ENCODE measurements at regions not wholly inside any gene's neighbourhood (a gene's known extent, or its start where the extent isn't known, plus 50 kb on each side); places are given as distances from the start of the nearest gene placed in this dataset.
"Not testable (repeated sequence)": the region's sequence is repeated elsewhere in the genome, so short reads cannot be mapped to it uniquely, and the experiment has no call there.

DNA sequence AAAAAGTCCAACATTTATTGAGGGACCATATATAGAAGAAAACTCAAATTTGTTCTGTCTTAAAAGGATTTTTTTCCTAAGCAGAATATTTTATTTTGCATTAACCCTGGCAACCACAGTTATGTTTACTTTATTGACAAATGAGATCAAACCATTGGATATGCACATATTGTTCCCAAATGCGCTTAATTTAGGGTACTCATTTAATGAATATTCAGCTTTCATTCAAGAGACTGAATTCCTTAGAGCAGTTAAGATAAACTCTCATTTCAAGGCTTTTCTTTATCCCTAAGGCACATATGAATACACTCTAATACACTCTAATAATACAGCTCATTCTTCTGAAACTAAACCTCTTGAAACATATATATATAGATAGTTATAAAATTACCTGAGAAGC lies 150.2 kb downstream of the HMHB1 start:
- DNase-seq, result no peak

DNA sequence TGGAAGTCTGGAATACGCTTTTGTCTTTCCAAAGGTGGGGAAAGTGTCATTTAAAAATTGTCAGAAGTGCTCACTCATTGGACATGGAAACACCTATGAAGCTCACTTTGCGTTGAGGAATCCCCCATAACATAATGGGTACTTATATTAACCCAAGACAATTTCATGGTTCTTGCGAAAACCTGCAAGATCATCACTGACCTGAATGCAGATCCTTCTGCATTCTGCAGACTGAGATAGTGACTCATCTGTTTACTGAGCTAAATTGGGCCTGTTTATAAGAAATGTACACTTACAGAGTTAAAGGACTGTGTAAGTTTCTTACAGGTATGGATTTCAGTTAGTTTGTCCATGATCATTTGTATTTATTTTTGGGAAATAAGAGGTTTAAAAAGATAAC lies 153.0 kb downstream of the HMHB1 start:
- no peak for DNase-seq

DNA sequence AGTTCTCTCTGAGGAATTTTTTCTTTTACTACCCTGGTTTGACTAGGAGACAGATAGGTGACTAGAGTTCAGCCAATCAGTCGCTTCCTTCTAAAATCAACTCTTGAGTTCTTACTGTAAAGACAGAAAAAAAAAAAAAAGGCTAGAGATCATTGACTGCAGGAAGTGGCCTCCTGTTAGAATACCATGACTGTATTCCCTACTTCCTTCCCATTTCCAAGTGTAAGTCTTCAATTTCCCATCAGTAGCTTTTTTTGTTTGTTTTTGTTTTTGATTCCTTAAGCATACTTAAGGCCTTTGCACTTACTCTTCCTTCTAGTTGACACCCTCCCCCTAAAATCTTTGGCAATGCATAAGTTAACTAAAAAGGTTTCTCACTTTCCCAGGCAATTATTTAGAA lies 154.3 kb downstream of the HMHB1 start:
- no peak for DNase-seq

DNA sequence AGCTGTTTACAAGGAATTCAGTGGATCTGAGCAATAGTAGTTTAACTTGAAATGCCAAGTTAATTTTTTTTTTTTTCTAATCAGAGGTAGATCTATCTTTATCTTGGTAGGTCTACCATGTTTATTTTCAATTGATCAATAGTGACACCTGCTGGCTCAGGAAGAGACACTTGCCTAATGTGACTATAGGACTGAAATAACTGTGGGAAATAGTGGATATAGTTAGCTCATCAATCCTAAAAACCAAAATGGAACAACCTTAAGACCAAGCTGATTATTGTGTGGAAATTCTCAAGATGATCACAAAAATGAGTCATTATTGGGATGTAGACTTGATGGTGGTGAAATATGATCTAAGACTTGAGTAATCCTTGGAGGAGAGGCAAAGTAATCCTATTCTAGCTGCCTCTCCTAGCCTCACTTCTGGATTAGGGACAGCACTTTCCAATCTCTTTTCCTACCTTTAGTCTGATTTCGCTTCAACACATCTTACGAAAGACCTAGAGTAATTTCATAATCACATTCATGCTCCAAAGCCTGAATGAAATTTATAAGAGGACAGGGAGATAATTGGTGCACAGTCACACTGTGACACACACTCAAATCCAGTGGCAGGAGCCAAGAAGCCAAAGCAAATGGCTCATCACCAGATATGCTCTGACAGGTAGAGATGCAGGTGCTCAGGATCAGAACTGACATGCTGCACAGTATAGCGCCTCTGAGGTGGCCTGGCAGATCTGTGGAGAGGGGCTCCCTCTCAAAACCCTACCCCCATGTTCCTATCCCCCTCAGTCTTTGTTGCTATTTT lies 156.3 kb downstream of the HMHB1 start:
- DNase-seq, result peak; percentile 1

DNA sequence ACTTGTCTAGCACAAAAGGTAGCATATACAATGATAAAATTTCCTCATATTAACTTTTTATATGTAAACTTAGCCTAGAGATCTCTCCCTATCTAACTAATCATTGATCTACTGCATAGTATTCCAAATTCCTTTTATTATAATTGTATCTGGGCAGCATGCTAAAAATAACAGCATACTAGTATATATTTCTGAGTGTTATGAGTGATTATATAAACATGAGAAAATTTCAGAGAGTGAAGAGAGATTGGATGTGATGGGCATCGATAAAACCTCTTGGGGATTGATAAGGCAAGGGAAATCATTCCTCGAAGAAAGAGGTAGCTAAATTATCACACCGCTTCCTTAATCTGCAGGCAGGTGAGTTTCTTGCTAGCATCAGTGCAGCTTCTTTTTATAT lies 158.2 kb downstream of the HMHB1 start:
- no peak for DNase-seq

DNA sequence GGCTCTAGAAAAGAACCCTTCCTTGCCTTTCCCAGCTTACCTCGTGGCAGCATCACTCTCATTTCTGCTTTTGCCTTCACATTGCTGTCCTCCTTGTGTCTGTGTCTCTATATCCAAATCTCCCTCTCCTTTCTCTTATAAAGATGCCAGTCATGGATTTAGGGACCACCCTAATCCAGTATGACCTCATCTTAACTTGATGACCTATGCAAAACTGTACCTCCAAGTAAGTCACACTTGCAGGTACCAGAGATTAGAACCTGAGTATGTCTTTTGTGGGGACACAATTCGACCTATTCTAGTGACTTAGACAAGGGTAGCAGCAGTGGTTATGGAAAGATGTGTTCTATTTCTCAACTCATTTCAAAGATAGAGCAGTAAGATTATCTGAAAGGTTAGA lies 160.1 kb downstream of the HMHB1 start:
- no peak for DNase-seq

DNA sequence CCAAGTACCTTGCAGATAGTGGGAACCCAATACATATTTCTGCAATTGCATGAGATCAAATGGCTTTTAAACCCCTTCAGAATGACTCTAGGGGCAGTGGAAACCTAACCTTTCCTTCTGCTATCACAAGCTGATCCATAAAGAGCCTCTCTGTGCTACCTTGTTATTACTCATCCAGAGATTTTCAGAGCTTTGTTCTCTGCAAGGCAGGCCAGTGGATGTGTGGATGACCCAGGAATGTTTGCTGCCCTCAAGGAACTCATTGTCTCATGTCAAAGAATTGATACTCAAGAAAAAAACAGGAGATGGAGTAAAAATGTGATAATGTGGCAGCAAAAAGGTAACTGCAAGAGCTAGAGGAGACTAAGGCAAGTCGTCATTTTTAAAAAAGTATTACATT lies 164.1 kb downstream of the HMHB1 start:
- DNase-seq, result no peak

DNA sequence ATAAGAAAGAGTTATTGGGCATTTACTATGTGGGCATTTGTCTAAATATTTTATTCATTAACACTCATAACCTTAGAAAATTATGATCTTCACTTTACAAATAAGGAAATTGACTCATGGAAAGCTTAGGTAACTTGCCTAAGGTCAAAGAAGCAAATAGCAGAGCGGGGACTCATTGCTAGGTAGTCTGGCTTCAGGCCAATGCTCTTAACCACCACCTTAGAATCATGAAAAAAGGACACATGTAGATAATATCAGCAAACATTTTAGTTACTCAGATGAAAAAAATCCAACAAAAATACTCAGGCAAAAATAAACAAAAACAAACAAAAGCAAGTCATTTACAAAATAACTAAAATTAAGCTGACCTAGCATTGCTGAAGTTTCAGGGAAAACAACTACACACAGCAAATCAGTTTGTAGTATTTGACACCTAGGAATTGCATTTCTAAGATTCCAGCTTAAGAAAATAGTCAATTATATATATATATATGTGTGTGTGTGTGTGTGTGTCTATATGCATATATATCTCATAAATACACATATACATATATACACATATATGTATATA lies 166.0 kb downstream of the HMHB1 start:
- DNase-seq, result no peak

DNA sequence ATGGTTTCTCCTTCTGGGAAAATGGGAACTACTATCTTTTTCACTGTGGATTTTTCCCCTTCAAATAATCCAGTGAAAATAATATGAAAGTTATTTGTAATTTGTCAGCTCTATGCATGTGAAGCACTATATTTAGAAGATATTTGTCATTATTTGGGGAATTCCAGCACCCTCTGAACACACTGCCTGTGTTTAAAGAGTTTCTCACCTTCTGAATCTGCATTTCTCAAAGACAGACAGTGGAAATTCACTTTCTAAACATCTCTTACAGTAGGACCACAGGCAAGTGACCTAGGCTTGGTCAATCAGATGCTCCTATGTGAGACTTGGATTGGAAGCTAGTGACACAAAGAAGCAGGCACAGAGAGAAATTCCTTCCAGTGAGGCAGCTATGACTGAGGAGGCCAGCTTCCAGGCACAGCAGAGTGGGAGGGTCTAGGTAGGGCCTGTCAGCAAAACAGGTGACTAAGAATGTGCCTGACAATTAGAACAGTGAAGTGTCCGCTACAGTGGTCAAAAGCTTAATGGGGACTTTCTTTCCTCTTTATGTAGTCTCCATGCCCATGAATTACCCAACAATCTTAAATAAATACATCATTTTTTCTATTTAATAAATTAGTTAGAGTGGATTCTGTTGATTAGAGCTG lies 167.2 kb downstream of the HMHB1 start:
- DNase-seq, result no peak

DNA sequence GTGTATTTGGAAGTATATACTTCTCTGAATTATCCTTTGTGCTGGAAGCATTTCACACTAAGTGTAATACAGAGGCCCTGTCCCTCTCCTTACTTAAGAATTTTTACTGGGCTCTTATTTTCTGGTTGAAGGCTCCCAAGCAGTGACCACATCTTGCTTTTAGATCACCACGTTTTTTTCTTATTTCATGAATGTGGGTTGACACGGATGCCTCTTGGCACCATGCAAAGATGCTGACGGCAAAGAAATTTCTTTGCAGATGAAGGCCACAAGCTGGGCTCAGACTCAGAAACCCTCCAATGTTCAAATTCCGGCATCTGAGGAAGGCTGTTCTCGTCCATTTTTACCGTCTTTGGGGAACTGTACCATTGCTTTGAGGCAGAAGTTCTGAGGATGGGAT lies 168.5 kb downstream of the HMHB1 start:
- no peak for DNase-seq

DNA sequence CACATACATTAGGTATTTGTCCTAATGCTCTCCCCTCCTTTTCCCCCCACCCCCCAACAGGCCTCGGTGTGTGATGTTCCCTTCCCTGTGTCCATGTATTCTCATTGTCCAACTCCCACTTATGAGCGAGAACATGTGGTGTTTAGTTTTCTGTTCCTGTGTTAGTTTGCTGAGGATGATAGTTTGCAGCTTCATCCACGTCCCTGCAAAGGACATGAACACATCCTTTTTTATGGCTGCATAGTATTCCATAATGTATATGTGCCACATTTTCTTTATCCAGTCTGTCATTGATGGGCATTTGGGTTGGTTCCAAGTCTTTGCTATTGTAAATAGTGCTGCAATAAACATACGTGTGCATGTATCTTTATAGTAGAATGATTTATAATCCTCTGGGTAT lies 171.0 kb downstream of the HMHB1 start:
- DNase-seq, result not testable (repeated sequence)

DNA sequence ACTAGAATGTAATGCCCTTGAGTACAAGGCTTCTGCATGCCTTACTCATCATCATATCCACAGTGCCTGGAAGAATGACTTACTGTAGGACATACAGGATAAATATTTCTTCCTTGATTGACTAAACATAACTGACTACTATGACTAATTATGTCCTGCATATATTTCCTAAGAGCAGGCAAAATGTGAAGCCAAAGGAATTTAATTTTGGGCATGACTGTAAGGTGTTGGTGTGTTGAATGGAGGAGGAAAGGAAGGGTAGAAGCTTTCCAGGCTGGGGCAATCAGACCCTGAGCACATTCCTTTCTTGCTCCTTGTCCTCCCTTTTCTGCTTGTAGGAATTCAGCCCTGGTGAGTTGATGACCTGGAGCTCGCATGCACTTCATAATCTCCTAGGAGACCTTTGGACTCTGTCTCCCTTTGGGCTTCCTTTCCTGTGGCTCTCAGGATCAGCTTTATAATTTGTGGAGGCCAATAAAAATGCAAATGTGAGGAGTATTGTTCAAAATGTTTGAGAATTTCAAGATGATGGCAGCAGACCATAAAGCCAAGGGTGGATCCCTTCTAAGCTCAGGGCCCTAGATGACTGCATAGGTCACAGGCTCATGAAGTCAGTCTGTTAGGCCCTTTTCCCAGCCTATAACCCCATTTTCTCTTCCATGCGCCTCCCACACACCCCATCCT lies 174.0 kb downstream of the HMHB1 start:
- DNase-seq, result no peak

DNA sequence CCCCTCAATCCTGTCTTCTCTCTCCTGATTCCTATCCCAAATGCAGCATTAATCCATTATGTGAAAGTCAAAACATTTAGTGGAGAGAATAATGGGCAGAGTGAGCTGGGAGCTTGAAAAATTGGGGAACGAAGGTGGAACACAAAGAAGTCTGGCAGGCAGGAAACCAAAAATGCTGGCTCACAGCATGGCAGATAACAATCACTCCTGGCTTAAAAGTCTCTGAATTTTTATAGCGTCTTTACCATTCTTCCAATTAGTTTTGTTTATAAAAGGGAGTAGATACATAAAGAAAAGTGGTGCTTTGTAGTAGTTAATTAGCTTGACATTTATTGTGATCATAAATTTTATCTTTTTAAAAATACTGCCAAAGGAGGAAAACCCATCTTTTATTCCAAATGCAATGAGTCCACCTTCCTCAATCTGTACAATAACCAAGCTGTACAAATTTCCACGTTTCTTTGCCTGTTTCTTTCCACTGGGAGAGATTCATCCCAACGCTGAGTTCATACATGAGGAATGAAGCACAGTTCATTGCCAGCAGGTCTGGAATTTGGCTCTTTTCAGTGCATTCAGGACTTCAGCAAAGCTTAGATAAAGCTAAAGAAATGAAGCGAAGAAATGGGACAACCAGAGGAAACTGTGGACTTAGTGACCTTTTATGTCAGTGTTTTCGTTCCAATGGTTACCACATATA lies 174.7 kb downstream of the HMHB1 start:
- no peak for DNase-seq

DNA sequence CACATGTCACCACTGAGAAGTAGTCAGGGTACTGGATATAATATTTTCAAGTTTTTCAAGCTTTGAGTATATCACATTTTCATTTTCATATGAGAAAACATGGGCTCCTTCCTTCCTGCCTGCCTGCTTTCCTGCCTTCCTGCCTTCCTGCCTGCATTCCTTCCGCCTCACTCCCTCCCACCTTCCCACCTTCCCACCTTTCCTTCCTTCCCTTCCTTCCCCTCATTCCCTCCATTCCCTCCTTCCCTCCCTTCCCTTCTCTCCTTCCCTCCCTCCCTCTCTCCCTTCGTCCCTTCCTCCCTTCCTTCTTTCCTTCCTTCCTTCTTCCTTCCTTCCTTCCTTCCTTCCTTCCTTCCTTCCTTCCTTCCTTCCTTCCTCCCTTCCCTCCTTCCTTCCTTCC lies 175.3 kb downstream of the HMHB1 start:
- no peak for DNase-seq

DNA sequence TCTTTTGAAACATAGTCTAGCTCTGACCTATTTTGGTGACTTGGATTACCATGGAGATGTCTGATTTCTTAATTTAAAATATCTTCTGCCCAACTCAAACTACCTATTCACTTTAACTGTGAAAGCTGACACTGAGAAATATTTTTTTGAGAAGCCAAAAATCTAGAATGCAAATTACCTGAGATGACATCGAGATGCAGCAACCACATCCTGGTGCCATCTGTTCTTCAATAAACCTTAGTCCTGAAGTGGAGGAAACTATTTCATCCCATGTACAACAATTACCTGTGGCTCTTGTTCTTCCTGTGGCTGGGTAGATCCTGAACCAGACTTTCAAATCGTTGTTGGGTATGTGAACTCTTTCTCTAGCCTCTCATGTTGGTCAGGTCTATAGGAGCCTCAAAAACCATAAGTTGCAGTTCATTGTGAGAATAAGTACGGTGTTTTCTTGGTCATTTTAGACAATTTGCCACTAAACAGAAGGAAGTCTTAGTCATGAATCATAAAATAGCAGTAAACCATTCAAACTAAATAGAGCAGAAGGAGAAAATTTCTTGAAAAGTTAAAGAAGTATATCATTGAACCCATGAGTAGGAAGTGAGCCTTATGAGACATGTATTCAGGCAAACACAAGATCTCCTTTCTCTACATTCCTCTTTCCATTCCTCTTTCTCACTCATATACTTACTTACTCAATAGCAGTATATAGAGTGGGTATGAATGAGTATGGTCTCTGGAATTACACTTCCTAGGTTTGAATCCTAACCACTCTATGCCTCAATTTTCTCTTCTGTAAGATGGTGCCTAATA lies 176.0 kb downstream of the HMHB1 start:
- DNase-seq, result no peak

DNA sequence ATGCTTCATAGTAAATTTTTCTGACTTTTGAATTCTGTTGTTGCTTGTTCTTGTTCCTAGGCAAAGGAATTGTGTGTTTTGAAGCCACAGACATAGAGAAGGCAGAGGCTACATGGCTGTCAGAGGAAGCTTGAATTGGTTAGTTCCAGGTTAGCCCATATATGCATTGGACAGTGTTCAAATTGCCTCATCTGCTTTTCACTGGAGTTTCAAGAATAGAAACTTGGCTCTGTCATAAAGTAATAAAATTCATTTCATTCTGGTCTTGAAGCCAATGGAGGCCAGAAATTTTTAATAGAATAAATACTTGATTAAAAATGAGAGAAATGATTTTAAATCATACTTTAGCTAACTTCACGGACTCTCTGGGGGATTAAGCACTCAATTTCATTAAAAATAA lies 178.0 kb downstream of the YIPF5 start:
- DNase-seq, result no peak

DNA sequence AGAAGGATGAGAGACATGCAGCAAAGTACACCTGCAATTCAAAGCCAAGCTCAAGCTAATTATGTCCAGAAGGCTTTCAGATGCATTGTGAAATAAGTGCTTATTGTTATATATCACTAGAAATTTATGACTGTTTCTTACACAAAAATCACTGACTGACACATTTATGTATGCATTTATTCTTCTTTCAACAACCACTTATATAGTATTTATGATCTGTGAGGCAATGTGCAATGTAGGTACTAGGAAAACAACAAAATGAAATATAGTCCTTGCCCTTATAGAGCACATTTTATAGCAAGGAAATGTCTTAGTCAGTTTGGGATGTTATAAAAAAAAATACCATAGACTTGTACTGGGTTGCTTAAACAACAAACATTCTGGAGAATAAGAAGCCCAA lies 167.6 kb downstream of the YIPF5 start:
- DNase-seq, result no peak

DNA sequence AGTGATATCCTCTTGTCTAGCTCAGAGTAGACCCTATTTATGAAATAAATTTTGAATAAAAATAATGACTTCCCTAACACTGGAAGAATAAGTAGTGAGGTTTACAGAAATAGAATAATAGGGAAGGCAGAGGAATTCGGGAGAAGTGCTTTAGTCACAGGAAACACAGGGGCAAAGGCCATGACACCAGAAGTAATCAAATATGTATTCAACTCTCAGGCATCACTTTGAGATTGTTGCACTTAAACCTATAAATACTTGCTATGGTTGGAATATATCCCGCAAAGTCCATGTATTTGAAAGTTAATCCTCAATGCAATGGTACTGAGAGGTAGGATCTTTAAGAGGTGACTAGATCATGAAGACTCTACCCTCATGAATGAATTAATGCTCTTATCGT lies 166.8 kb downstream of the YIPF5 start:
- DNase-seq, result no peak

DNA sequence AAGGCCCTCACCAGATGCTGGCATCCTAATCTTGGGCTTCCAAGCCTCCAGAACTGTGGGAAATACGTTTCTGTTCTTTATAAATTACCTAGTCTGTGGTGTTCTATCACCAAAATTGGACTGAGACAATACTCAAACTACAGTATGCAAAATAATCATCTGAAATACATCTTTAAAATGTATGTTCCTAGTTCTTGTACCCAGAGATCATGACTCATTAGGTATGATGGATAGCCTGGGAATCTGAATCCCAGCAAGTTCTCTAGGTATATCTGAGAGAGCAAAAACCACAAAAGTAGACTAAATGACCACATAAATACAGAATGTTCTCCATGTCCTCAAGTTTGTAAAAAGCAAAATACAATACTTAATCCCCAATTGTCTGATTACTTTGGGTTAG lies 166.3 kb downstream of the YIPF5 start:
- no peak for DNase-seq

DNA sequence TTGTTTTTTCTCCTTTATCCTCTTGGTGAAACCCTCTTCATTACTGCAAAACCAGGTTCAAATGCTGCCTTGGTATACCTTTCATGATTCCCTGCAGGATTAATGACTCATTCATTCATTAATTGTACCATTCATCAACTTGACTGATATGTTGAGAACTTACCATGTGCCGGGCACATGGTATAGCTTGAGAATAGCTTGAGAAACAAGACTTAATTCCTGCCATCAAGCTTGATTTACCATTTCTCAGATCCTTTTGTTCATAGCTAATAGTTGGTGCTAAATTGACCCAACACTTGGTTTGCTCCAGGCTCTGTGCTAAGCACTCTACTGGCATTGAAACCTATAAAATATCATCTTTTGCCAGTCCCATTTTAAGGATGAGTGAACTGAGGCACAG lies 165.7 kb downstream of the YIPF5 start:
- no peak for DNase-seq

DNA sequence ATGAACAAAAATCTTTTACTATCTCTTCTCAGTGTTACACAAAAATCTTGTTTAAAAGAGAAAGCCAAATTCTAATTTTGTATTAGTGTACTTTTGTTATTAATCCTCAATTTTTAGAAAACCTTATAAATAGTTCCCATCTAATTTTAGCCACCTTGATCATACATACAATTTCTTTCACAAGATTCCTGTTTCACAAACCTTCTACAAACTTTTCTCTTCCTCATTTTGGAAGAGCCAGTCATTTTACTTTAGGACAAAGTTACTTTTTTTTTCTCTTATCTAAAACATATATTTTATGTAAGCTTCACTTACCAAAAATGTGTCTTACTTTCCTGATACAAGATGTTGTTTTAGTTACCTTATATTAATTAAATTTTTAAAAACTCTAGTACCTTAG lies 161.3 kb downstream of the YIPF5 start:
- DNase-seq, result no peak

DNA sequence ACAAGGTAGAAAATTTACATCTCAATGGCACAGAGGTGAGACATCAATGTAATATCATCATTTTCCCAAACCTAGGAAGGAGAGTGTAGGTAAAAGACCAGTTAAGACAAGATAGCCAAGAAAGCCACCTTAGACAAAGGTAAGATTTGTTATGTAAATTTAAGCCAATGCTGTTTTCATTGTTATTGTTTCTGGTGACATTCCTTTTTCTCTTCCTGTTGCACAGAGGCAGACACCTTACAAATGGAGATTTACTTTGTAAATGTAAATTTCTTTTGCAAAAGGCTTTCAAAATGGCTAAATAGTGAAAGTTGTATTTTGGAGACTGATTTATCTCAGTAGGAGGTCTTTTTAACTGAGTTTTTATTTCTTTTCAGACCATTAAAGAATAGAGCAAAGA lies 159.1 kb downstream of the YIPF5 start:
- no peak for DNase-seq
